GM23248 (cell line): ENCODE measurements at regions not wholly inside any gene's neighbourhood (a gene's known extent, or its start where the extent isn't known, plus 50 kb on each side); places are given as distances from the start of the nearest gene placed in this dataset.

Experiments
- EZH2 ChIP-seq: fragments of 200-600 bp; sonication (generic); IDR thresholded peaks from 2 replicates; pipeline ENCODE4 v1.6.1; 2018; ENCODE audit warnings: antibody characterized with exemption, mild to moderate bottlenecking; ENCODE audit not compliant: insufficient read depth, poor library complexity, severe bottlenecking
- EZH2phosphoT487 ChIP-seq: fragments of 200-600 bp; sonication (generic); IDR thresholded peaks from 2 replicates; pipeline ENCODE4 v1.6.1; 2018; ENCODE audit warnings: antibody characterized with exemption, moderate library complexity, mild to moderate bottlenecking, low read depth; ENCODE audit not compliant: insufficient read depth

DNA sequence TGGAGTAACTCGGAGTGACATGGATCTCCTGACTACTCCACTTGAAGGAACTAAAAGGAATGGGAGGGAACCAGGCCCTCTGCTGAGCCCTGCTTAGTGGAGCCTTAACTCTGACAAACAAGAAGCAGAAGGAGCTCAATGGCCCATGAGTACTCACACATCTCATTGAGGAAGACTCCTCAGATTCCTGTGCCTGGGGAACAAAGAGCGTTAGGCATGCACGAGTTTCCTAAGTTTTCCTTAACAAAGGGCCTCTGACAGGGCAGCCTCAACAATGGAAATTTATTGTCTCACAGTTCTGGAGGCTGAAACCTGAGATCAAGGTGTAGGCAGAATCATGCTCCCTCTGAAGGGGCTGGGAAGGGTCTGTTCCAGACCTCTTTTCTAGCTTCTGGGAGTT is 185.7 kb upstream of the NTF3 start:
- no peak for TF ChIP-seq EZH2
- TF ChIP-seq EZH2phosphoT487: no peak
